ENCODE measurements at regions not wholly inside any gene's neighbourhood (a gene's known extent, or its start where the extent isn't known, plus 50 kb on each side); places are given as distances from the start of the nearest gene placed in this dataset.

DNA sequence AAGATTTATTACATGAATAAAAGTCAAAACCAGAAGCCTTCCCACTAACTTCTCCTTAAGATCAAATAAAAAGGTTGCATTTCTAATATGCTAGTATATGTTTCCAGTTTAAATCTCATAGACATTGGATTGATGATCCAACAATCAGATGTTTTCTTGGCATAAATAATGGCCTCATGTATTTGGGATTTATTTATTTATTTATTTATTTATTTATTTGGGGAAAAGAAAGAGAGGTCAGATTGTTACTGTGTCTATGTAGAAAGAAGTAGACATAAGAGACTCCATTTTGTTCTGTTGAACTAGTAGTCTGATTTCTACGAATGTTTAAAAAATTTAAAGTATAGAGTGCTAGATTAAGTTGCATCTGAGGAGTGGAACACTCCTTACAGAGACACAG is 422.4 kb downstream of the ADGRL2 start:
- no peak for DNase-seq (ENCODE audit: low spot score)
- ChIA-PET CTCF (no interaction called here), POLR2A (no interaction called here)
- TF ChIP-seq, protein P1, sequence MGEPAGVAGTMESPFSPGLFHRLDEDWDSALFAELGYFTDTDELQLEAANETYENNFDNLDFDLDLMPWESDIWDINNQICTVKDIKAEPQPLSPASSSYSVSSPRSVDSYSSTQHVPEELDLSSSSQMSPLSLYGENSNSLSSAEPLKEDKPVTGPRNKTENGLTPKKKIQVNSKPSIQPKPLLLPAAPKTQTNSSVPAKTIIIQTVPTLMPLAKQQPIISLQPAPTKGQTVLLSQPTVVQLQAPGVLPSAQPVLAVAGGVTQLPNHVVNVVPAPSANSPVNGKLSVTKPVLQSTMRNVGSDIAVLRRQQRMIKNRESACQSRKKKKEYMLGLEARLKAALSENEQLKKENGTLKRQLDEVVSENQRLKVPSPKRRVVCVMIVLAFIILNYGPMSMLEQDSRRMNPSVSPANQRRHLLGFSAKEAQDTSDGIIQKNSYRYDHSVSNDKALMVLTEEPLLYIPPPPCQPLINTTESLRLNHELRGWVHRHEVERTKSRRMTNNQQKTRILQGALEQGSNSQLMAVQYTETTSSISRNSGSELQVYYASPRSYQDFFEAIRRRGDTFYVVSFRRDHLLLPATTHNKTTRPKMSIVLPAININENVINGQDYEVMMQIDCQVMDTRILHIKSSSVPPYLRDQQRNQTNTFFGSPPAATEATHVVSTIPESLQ (CRISPR knock-in tag; IDR thresholded peaks at IDR 0.05): no peak
- TF ChIP-seq, protein P2, sequence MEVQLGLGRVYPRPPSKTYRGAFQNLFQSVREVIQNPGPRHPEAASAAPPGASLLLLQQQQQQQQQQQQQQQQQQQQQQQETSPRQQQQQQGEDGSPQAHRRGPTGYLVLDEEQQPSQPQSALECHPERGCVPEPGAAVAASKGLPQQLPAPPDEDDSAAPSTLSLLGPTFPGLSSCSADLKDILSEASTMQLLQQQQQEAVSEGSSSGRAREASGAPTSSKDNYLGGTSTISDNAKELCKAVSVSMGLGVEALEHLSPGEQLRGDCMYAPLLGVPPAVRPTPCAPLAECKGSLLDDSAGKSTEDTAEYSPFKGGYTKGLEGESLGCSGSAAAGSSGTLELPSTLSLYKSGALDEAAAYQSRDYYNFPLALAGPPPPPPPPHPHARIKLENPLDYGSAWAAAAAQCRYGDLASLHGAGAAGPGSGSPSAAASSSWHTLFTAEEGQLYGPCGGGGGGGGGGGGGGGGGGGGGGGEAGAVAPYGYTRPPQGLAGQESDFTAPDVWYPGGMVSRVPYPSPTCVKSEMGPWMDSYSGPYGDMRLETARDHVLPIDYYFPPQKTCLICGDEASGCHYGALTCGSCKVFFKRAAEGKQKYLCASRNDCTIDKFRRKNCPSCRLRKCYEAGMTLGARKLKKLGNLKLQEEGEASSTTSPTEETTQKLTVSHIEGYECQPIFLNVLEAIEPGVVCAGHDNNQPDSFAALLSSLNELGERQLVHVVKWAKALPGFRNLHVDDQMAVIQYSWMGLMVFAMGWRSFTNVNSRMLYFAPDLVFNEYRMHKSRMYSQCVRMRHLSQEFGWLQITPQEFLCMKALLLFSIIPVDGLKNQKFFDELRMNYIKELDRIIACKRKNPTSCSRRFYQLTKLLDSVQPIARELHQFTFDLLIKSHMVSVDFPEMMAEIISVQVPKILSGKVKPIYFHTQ (CRISPR knock-in tag; IDR thresholded peaks at IDR 0.05): no peak
- TF ChIP-seq ZNF138 (CRISPR knock-in tag; conservative IDR thresholded peaks at IDR 0.05): no peak
- no peak for TF ChIP-seq GABPB1 (CRISPR knock-in tag; IDR thresholded peaks at IDR 0.05)
- TF ChIP-seq, protein P3, sequence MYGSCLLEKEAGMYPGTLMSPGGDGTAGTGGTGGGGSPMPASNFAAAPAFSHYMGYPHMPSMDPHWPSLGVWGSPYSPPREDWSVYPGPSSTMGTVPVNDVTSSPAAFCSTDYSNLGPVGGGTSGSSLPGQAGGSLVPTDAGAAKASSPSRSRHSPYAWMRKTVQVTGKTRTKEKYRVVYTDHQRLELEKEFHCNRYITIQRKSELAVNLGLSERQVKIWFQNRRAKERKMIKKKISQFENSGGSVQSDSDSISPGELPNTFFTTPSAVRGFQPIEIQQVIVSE (CRISPR knock-in tag; IDR thresholded peaks at IDR 0.05; ENCODE audit: borderline replicate concordance): no peak
- no peak for TF ChIP-seq JUN (CRISPR knock-in tag; IDR thresholded peaks at IDR 0.05)
- TF ChIP-seq IRF2 (CRISPR knock-in tag; IDR thresholded peaks at IDR 0.05; ENCODE audit: borderline replicate concordance, low read depth): no peak
- TF ChIP-seq NFATC4 (CRISPR knock-in tag; IDR thresholded peaks at IDR 0.05): no peak
- TF ChIP-seq, protein P4, sequence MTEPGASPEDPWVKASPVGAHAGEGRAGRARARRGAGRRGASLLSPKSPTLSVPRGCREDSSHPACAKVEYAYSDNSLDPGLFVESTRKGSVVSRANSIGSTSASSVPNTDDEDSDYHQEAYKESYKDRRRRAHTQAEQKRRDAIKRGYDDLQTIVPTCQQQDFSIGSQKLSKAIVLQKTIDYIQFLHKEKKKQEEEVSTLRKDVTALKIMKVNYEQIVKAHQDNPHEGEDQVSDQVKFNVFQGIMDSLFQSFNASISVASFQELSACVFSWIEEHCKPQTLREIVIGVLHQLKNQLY (CRISPR knock-in tag; IDR thresholded peaks at IDR 0.05): no peak
- no peak for TF ChIP-seq ELF4 (CRISPR knock-in tag; IDR thresholded peaks at IDR 0.05; ENCODE audit: low read depth)
- TF ChIP-seq, protein P5, sequence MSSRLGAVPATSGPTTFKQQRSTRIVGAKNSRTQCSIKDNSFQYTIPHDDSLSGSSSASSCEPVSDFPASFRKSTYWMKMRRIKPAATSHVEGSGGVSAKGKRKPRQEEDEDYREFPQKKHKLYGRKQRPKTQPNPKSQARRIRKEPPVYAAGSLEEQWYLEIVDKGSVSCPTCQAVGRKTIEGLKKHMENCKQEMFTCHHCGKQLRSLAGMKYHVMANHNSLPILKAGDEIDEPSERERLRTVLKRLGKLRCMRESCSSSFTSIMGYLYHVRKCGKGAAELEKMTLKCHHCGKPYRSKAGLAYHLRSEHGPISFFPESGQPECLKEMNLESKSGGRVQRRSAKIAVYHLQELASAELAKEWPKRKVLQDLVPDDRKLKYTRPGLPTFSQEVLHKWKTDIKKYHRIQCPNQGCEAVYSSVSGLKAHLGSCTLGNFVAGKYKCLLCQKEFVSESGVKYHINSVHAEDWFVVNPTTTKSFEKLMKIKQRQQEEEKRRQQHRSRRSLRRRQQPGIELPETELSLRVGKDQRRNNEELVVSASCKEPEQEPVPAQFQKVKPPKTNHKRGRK (CRISPR knock-in tag; IDR thresholded peaks at IDR 0.05; ENCODE audit: borderline replicate concordance): no peak
- TF ChIP-seq, protein P6, sequence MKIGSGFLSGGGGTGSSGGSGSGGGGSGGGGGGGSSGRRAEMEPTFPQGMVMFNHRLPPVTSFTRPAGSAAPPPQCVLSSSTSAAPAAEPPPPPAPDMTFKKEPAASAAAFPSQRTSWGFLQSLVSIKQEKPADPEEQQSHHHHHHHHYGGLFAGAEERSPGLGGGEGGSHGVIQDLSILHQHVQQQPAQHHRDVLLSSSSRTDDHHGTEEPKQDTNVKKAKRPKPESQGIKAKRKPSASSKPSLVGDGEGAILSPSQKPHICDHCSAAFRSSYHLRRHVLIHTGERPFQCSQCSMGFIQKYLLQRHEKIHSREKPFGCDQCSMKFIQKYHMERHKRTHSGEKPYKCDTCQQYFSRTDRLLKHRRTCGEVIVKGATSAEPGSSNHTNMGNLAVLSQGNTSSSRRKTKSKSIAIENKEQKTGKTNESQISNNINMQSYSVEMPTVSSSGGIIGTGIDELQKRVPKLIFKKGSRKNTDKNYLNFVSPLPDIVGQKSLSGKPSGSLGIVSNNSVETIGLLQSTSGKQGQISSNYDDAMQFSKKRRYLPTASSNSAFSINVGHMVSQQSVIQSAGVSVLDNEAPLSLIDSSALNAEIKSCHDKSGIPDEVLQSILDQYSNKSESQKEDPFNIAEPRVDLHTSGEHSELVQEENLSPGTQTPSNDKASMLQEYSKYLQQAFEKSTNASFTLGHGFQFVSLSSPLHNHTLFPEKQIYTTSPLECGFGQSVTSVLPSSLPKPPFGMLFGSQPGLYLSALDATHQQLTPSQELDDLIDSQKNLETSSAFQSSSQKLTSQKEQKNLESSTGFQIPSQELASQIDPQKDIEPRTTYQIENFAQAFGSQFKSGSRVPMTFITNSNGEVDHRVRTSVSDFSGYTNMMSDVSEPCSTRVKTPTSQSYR (CRISPR knock-in tag; IDR thresholded peaks at IDR 0.05): no peak
- TF ChIP-seq OVOL2 (CRISPR knock-in tag; IDR thresholded peaks at IDR 0.05; ENCODE audit: borderline replicate concordance): no peak
- no peak for TF ChIP-seq SMAD3 (CRISPR knock-in tag; IDR thresholded peaks at IDR 0.05; ENCODE audit: borderline replicate concordance)
- TF ChIP-seq, protein P7, sequence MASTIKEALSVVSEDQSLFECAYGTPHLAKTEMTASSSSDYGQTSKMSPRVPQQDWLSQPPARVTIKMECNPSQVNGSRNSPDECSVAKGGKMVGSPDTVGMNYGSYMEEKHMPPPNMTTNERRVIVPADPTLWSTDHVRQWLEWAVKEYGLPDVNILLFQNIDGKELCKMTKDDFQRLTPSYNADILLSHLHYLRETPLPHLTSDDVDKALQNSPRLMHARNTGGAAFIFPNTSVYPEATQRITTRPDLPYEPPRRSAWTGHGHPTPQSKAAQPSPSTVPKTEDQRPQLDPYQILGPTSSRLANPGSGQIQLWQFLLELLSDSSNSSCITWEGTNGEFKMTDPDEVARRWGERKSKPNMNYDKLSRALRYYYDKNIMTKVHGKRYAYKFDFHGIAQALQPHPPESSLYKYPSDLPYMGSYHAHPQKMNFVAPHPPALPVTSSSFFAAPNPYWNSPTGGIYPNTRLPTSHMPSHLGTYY (CRISPR knock-in tag; IDR thresholded peaks at IDR 0.05): no peak
- TF ChIP-seq ZNF671 (CRISPR knock-in tag; IDR thresholded peaks at IDR 0.05): no peak
- TF ChIP-seq ZNF317 (CRISPR knock-in tag; IDR thresholded peaks at IDR 0.05; ENCODE audit: borderline replicate concordance, low read depth): no peak
- TF ChIP-seq, protein P8, sequence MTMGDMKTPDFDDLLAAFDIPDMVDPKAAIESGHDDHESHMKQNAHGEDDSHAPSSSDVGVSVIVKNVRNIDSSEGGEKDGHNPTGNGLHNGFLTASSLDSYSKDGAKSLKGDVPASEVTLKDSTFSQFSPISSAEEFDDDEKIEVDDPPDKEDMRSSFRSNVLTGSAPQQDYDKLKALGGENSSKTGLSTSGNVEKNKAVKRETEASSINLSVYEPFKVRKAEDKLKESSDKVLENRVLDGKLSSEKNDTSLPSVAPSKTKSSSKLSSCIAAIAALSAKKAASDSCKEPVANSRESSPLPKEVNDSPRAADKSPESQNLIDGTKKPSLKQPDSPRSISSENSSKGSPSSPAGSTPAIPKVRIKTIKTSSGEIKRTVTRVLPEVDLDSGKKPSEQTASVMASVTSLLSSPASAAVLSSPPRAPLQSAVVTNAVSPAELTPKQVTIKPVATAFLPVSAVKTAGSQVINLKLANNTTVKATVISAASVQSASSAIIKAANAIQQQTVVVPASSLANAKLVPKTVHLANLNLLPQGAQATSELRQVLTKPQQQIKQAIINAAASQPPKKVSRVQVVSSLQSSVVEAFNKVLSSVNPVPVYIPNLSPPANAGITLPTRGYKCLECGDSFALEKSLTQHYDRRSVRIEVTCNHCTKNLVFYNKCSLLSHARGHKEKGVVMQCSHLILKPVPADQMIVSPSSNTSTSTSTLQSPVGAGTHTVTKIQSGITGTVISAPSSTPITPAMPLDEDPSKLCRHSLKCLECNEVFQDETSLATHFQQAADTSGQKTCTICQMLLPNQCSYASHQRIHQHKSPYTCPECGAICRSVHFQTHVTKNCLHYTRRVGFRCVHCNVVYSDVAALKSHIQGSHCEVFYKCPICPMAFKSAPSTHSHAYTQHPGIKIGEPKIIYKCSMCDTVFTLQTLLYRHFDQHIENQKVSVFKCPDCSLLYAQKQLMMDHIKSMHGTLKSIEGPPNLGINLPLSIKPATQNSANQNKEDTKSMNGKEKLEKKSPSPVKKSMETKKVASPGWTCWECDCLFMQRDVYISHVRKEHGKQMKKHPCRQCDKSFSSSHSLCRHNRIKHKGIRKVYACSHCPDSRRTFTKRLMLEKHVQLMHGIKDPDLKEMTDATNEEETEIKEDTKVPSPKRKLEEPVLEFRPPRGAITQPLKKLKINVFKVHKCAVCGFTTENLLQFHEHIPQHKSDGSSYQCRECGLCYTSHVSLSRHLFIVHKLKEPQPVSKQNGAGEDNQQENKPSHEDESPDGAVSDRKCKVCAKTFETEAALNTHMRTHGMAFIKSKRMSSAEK (CRISPR knock-in tag; IDR thresholded peaks at IDR 0.05; ENCODE audit: borderline replicate concordance): no peak
- Mint-ChIP-seq H3K36me3 (no peaks in the 10 kb centered on the region), H3K4me1 (peaks cover 14% of the 10 kb centered on the region), H3K9me3 (no peaks in the 10 kb centered on the region), H3K27me3 (ENCODE audit: low read depth) (no peaks in the 10 kb centered on the region), H3K27ac (no peak overlapping the region), H3K4me3 (no peak overlapping the region)
- ATAC-seq: no peak
